AG04449 (cell line): ENCODE measurements at regions not wholly inside any gene's neighbourhood (a gene's known extent, or its start where the extent isn't known, plus 50 kb on each side); places are given as distances from the start of the nearest gene placed in this dataset.

Experiments
- CTCF ChIA-PET: fragments of 350-600 bp; formaldehyde crosslinking; extraction: SDS; loops from one replicate; lab custom pipeline; 2021; ENCODE audit warnings: antibody characterized with exemption; lab: Yijun Ruan, JAX
- POLR2A ChIA-PET: fragments of 400-600, 350-600 bp; formaldehyde crosslinking; extraction: SDS; loops from one replicate; lab custom pipeline; 2020; ENCODE audit warnings: antibody characterized with exemption, inconsistent platforms; lab: Yijun Ruan, JAX
- DNase-seq: peaks from one replicate; pipeline ENCODE4 v3.0.0-alpha.2; 2010; ENCODE audit warnings: low read depth, low spot score
- H3K4me3 ChIP-seq: 2 replicates; pipeline ENCODE4 v1.5.1; 2011; ENCODE audit warnings: low read depth, mild to moderate bottlenecking, control low read depth, low read length
- TF ChIP-seq, protein P1 (sequence below): IDR thresholded peaks from one replicate; pipeline ENCODE4 v1.5.1; 2011; ENCODE audit warnings: mild to moderate bottlenecking, moderate library complexity, low read length, control low read depth, inconsistent platforms; ENCODE audit not compliant: insufficient read depth; ENCODE audit errors: missing control alignments

DNA sequence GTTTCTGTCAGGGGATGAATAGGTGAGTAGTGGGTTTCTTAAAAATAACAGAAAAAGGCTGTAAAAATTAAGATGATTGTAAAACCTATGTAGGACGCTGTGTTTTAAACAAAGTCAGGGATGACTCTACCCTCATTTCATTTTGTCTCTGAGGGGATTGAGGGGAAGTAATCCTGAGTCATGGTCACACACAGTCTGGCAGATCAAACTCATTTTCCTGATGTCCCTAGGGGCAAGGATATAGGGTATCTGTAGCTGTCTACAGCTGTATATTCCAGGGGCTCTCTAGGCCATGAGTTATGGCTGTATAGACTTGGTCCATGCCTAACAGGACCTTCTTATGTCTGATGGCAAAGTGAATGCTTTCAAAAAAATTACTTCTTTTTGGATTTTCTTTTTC is 421.1 kb downstream of the PDCD6IP start:
- TF ChIP-seq, protein P1, sequence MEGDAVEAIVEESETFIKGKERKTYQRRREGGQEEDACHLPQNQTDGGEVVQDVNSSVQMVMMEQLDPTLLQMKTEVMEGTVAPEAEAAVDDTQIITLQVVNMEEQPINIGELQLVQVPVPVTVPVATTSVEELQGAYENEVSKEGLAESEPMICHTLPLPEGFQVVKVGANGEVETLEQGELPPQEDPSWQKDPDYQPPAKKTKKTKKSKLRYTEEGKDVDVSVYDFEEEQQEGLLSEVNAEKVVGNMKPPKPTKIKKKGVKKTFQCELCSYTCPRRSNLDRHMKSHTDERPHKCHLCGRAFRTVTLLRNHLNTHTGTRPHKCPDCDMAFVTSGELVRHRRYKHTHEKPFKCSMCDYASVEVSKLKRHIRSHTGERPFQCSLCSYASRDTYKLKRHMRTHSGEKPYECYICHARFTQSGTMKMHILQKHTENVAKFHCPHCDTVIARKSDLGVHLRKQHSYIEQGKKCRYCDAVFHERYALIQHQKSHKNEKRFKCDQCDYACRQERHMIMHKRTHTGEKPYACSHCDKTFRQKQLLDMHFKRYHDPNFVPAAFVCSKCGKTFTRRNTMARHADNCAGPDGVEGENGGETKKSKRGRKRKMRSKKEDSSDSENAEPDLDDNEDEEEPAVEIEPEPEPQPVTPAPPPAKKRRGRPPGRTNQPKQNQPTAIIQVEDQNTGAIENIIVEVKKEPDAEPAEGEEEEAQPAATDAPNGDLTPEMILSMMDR: no peak
- ChIA-PET CTCF (no interaction called here), POLR2A (no interaction called here)
- DNase-seq: no peak
- H3K4me3 ChIP-seq: no peak overlapping the region

DNA sequence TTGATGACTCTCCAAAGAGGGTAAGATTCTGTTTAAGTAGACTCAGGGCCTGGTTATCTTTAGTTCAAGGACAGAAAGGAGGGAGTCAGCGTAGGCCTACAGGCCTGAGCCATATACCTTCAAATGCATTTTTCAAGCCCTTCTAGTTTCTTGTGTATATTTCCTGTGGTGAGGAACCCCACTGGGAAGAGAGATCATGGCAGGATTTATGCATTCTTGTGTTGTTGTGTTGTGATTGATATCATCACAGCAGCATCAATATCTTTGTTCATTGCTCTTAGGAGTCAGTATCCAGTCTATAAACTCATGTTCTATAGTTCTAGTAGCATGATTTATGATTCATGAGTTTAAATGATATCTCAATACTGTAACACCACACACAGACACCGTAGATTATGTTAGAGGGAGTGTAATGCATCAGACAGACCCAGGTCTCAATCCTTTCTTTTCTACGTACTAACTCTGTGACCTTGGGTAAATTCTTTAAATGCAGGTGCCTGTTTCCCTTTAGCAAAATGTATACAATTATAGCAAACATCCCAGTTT is 427.5 kb downstream of the PDCD6IP start:
- H3K4me3 ChIP-seq: no peak overlapping the region
- CTCF ChIA-PET: no interaction called here
- DNase-seq: no peak
- POLR2A ChIA-PET: no interaction called here
- TF ChIP-seq, protein P1: no peak

DNA sequence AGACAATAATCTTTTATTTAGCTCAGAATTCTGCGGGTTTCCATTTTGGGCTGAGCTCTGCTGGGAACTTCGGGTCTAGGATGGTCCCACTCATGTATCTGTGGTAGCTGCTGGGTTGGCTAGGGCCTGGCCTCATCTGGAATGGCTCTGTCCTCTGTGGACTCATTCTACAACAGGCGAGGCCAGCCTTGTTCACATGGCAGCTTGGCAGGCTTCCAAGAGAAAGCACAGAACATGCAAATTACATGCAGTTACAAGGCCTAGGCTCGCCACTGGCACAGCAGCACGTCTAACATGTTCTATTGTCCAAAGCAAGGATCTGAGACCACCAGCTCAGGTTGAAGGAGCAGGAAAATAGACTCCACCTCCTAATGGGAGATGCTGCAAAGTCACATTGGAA is 431.4 kb downstream of the PDCD6IP start:
- TF ChIP-seq, protein P1: no peak
- no peak for DNase-seq
- ChIA-PET CTCF (interaction anchor here (0.9 kb wide), 1 partner anchor 30 kb away, joined by 4 read pairs; no protein-coding TSS in a partner anchor), POLR2A (no interaction called here)
- H3K4me3 ChIP-seq: no peak overlapping the region

DNA sequence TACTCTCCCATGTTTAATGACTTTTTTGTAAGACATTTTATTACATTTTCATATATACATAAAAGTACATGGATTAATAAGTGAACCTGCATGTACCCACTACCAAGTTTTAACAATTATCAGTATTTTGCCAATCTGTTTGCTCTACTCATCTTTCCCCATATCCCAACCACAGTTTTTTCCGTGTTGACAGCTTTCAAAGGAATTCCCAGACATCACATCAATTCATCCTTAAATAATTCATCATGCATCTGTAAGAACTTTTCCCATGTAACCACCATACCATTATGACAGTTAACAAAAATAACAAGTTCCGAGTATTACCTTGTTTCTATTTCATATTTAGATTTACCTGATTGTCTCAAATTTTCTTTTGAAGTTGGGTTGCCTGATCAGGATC is 436.7 kb downstream of the PDCD6IP start:
- ChIA-PET CTCF (interaction anchor here (3.0 kb wide), 1 partner anchor 25 kb away, joined by 9 read pairs; no protein-coding TSS in a partner anchor), POLR2A (no interaction called here)
- DNase-seq: no peak
- no peak overlapping the region for H3K4me3 ChIP-seq
- TF ChIP-seq, protein P1: no peak

DNA sequence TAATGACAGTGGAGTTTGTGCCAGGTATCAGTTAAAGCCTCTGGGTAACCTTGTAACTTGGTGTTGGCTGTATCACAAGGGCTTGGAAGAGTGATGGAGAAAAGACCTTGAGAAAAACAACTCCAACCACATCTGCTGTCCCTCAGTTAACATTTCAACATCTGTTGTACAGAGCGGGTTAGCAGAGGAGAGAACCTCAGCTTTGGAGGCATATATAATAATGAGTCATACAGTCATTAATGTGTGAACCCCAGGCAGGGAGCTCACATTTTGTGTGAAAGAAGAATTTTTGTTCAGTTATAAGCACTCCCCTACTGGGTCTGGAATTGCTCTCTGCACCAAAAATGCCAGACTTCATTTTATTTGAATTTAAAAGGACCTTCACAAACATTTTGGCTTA is 439.5 kb downstream of the PDCD6IP start:
- H3K4me3 ChIP-seq: no peak overlapping the region
- ChIA-PET POLR2A (no interaction called here), CTCF (interaction anchor here (1.6 to 3.0 kb wide), 2 partner anchors 23 to 27 kb away, joined by 4 to 9 read pairs; no protein-coding TSS in a partner anchor)
- DNase-seq: peak; percentile 47
- TF ChIP-seq, protein P1: no peak

DNA sequence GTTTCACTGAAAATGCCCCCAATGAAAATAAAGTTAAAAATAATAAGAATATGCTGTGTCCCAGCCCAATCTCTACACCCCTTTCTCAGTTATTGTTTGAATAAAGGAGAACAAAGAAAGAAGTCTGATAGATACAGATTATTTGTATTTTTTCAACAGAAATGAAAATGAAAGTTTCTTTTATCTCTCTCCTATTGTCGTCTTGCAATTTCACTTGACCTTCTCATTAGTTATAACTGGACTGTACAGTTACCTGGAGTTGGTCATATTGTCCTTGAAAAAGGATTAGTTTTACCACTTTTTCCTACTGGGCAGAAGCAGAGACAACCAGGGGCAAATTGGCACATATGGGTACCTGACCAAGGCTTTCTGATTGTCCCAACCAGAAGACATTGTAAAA is 440.0 kb downstream of the PDCD6IP start:
- POLR2A ChIA-PET: no interaction called here
- TF ChIP-seq, protein P1: no peak
- CTCF ChIA-PET: interaction anchor here (1.1 to 1.6 kb wide), 2 partner anchors 14 to 26 kb away, joined by 3 to 4 read pairs; no protein-coding TSS in a partner anchor
- H3K4me3 ChIP-seq: no peak overlapping the region
- no peak for DNase-seq
